ENCODE measurements at regions not wholly inside any gene's neighbourhood (a gene's known extent, or its start where the extent isn't known, plus 50 kb on each side); places are given as distances from the start of the nearest gene placed in this dataset.

DNA sequence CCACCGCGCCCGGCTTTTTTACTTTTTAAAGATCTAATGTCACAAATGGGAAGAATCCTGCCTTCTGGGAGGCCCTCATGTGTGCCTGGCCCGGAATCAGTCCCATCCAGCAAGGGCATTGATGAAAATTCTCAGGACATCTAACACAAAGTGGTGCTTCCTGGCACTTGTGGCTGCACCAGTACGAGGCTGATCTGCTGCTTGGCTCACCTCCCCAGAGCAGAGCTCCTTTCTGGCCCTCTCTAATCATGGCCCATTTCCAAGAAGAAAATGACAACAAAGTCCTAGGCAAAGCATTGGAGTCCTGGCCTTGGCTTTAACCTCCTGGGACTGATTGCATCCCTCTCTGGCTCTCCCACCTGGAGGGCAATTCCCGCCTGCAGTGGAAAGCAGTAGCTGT is 50.7 kb upstream of the SIAH1 start:
- no peak for DNase-seq

DNA sequence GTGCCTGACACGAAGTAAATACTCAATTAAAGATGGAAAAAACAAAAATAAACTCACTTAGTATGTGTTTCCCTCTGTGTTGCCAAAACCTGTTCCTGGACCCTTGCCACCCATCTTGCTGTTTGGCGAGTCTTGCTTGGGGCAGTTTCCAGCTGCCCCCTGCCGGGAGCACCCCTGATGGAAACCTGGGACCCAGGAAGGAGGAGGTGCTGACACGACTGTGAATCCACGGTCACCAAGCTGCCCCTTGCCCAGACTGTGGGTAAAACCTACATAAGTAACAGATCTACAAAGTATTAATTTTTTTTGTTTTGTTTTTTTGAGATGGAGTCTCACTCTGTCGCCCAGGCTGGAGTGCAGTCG is 50.1 kb upstream of the SIAH1 start:
- DNase-seq = no peak

All from SHP77 (cell line).